SK-N-MC (cell line): ENCODE measurements at regions not wholly inside any gene's neighbourhood (a gene's known extent, or its start where the extent isn't known, plus 50 kb on each side); places are given as distances from the start of the nearest gene placed in this dataset.

Experiments used
- EZH2 ChIP-seq: fragments of 200-600 bp; sonication (generic); IDR thresholded peaks from one replicate; pipeline ENCODE4 v1.6.1; 2017; ENCODE audit warnings: antibody characterized with exemption
- FOXP2 ChIP-seq: optimal IDR thresholded peaks from 2 replicates; pipeline ENCODE3; 2011; ENCODE audit warnings: mild to moderate bottlenecking, moderate library complexity; ENCODE audit not compliant: insufficient read depth; ENCODE audit errors: extremely low read length, control extremely low read depth
- POLR2AphosphoS5 ChIP-seq: IDR thresholded peaks from 2 replicates; pipeline ENCODE4 v1.6.1; 2012; ENCODE audit warnings: mild to moderate bottlenecking, low read depth, low read length, borderline replicate concordance

DNA sequence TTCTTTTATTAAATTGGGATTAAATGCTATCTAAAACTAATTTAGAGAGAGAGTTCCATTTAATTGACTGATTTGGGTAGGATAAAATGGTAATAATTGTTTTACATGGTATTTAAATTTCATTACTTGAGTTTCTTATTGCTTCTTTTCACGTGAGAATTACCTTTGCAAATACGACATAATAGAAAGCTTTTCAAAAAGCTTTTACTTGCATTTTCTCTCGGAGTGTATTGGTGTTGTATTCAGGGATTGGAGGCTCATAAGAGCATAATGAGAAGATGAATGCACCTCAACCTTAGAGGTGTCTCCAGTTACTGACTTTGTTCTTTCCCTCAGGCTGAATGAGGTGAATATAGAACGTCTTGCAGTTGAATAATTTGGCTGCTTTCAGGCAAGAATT is 67.4 kb upstream of the CPHXL start:
- no peak for TF ChIP-seq EZH2
- TF ChIP-seq POLR2AphosphoS5 = no peak
- TF ChIP-seq FOXP2 = no peak
